T-cell (primary cell): ENCODE measurements at regions not wholly inside any gene's neighbourhood (a gene's known extent, or its start where the extent isn't known, plus 50 kb on each side); places are given as distances from the start of the nearest gene placed in this dataset.

Source experiments
- ATAC-seq, 4 experiments: fragments of 200-7000 bp in 3 of 4; fragments of 150-1000 bp in 1 of 4; cut with Tn5 transposase; replicated peaks in 1 of 4; 1 replicate in 3 of 4; 2 replicates in 1 of 4; pipeline ENCODE4 v1.10.0; 2021; ENCODE audit warnings: moderate library complexity in 3 of 4, mild to moderate bottlenecking in 2 of 4, moderate number of reproducible peaks in 1 of 4
- CTCF ChIA-PET, 2 donors: fragments of 300-600 bp; sonication (Branson Sonifier 250); formaldehyde crosslinking; loops; one replicate each; lab custom pipeline; 2022; ENCODE audit warnings: antibody characterized with exemption in 2 of 2; lab: Charles Lee
- POLR2A ChIA-PET, 2 donors: fragments of 300-600 bp; sonication (Branson Sonifier 250); formaldehyde crosslinking; loops; one replicate each; lab custom pipeline; 2022; ENCODE audit warnings: antibody characterized with exemption in 2 of 2; lab: Charles Lee
- DNase-seq, 35 experiments: peaks; one replicate each; pipeline versions ENCODE4 v3.0.0 to v3.0.0-alpha.2; 2013 to 2023
- H3K27ac ChIP-seq: one replicate; pipeline ENCODE4 v1.5.1; 2013; ENCODE audit warnings: low read length
- H3K27me3 ChIP-seq, 2 experiments: replicated peaks in 1 of 2; 1 replicate in 1 of 2; 2 replicates in 1 of 2; pipeline versions ENCODE4 v1.6.1 to v1.7.0; 2013; ENCODE audit warnings: low read length in 1 of 2, mixed read lengths in 1 of 2; ENCODE audit not compliant: control insufficient read depth in 2 of 2, insufficient read depth in 2 of 2; ENCODE audit errors: extremely low read depth in 1 of 2
- H3K36me3 ChIP-seq, 2 donors: 1 replicate in 1 of 2; 2 replicates in 1 of 2; pipeline versions ENCODE4 v1.6.1 to v1.7.0; 2013; ENCODE audit warnings: low read length in 1 of 2; ENCODE audit not compliant: control insufficient read depth in 2 of 2, insufficient read depth in 1 of 2; ENCODE audit errors: extremely low read depth in 1 of 2
- H3K4me1 ChIP-seq, 2 experiments: 1 replicate in 1 of 2; 2 replicates in 1 of 2; pipeline versions ENCODE4 v1.6.1 to v1.7.0; 2013; ENCODE audit warnings: low read length in 2 of 2, mixed read lengths in 1 of 2; ENCODE audit not compliant: insufficient read depth in 2 of 2, control insufficient read depth in 1 of 2; ENCODE audit errors: extremely low read depth in 1 of 2
- H3K4me3 ChIP-seq, 2 donors: 1 replicate in 1 of 2; 2 replicates in 1 of 2; pipeline versions ENCODE4 v1.5.1 to v1.7.0; 2013; ENCODE audit warnings: mild to moderate bottlenecking in 2 of 2, low read length in 1 of 2, moderate library complexity in 1 of 2; ENCODE audit not compliant: control insufficient read depth in 1 of 2; ENCODE audit errors: extremely low read depth in 1 of 2
- H3K9me3 ChIP-seq: 2 replicates; pipeline ENCODE4 v1.7.0; 2013
- H3K27ac Mint-ChIP-seq, 2 donors: one replicate each; pipeline ENCODE4 v1.8.0; 2020 to 2021; ENCODE audit warnings: mild to moderate bottlenecking in 2 of 2, mixed read lengths in 2 of 2
- H3K27me3 Mint-ChIP-seq, 2 donors: one replicate each; pipeline ENCODE4 v1.8.0; 2021 to 2022; ENCODE audit warnings: mixed read lengths in 2 of 2
- H3K36me3 Mint-ChIP-seq: one replicate; pipeline ENCODE4 v1.8.0; 2021; ENCODE audit warnings: mixed read lengths
- H3K4me1 Mint-ChIP-seq, 3 donors: one replicate each; pipeline ENCODE4 v1.8.0; 2020 to 2022; ENCODE audit warnings: mixed read lengths in 3 of 3, mild to moderate bottlenecking in 1 of 3
- H3K4me3 Mint-ChIP-seq, 3 donors: one replicate each; pipeline ENCODE4 v1.8.0; 2020 to 2022; ENCODE audit warnings: mild to moderate bottlenecking in 3 of 3, mixed read lengths in 3 of 3, moderate library complexity in 3 of 3
- H3K9me3 Mint-ChIP-seq, 3 donors: one replicate each; pipeline ENCODE4 v1.8.0; 2020 to 2022; ENCODE audit warnings: mixed read lengths in 3 of 3
- WGBS: methylation state at CpG from one replicate; pipeline ENCODE4 v1.1.5; 2013; ENCODE audit warnings: missing lambda C conversion rate; ENCODE audit not compliant: insufficient coverage; 5-methylcytosine and 5-hydroxymethylcytosine counted together

GRCh38 chr2:220963076-220963475 lies 609.0 kb downstream of the EPHA4 start:
- ChIA-PET POLR2A (interaction anchor here in 1 of 2 donors (0.6 kb wide), 1 partner anchor 214 kb away, joined by 3 read pairs; no protein-coding TSS in a partner anchor), CTCF (no interaction called here)
- ATAC-seq (no peak), DNase-seq (no peak)
- Mint-ChIP-seq H3K27me3 (peaks cover 1 to 13% of the 10 kb centered on the region in 2 donors), H3K9me3 (no peaks in the 10 kb centered on the region), H3K4me1 (no peaks in the 10 kb centered on the region), H3K4me3 (no peak overlapping the region), H3K27ac (no peak overlapping the region), H3K36me3 (no peaks in the 10 kb centered on the region)
- no peaks in the 10 kb centered on the region for H3K27me3 ChIP-seq
- H3K36me3 ChIP-seq, result no peaks in the 10 kb centered on the region
- no peak overlapping the region for H3K4me3 ChIP-seq
- H3K27ac ChIP-seq, result no peak overlapping the region
- H3K9me3 ChIP-seq, result no peaks in the 10 kb centered on the region
- no peaks in the 10 kb centered on the region for H3K4me1 ChIP-seq

- ATAC-seq (no peak), DNase-seq (no peak)
- 100% methylated on average over 1 of the region's 3 CpGs for WGBS
- no peaks in the 10 kb centered on the region for H3K4me1 ChIP-seq
- no peaks in the 10 kb centered on the region for H3K36me3 Mint-ChIP-seq
- H3K4me3 Mint-ChIP-seq, result no peak overlapping the region
- CTCF ChIA-PET, result no interaction called here
- H3K4me1 Mint-ChIP-seq, result no peaks in the 10 kb centered on the region
- H3K9me3 ChIP-seq, result no peaks in the 10 kb centered on the region
- H3K27ac ChIP-seq, result no peak overlapping the region
- H3K4me3 ChIP-seq, result no peak overlapping the region
- H3K27me3 Mint-ChIP-seq, result peaks cover 1 to 12% of the 10 kb centered on the region in 2 donors
- no peak overlapping the region for H3K27ac Mint-ChIP-seq
- no peaks in the 10 kb centered on the region for H3K27me3 ChIP-seq
- H3K9me3 Mint-ChIP-seq, result no peaks in the 10 kb centered on the region
- no peaks in the 10 kb centered on the region for H3K36me3 ChIP-seq
- POLR2A ChIA-PET, result no interaction called here
Measured at GRCh38 chr2:220963930-220964329, 608.2 kb downstream of the EPHA4 start.

DNA sequence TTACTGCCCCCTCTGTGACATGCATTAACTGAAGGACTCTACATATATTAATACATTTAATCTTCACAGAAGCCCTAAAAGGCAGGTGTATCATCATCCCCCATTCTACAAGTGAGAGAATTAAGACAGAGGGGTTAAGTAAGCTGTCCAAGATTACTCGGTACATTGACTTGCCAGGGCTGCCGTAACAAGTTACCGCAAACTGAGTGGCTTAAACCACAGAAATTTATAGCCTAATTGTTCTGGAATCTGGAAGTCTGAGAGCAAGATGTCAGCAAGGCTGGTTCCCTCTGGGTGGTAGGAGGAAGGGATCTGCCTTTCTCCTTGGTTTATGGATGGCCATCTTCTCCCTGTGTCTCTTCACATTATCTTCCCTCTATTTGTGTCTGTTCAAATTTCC lies 605.5 kb downstream of the EPHA4 start:
- DNase-seq (no peak), ATAC-seq (no peak)
- Histone ChIP-seq H3K36me3 (no peaks in the 10 kb centered on the region), H3K9me3 (no peaks in the 10 kb centered on the region), H3K27ac (no peak overlapping the region), H3K27me3 (no peaks in the 10 kb centered on the region), H3K4me3 (no peak overlapping the region), H3K4me1 (no peaks in the 10 kb centered on the region)
- POLR2A ChIA-PET, result no interaction called here
- Mint-ChIP-seq H3K4me3 (no peak overlapping the region), H3K27me3 (peaks cover under 1 to 12% of the 10 kb centered on the region in 2 donors), H3K27ac (no peak overlapping the region), H3K36me3 (no peaks in the 10 kb centered on the region), H3K9me3 (peaks cover 0 to 7% (median 0%) of the 10 kb centered on the region in 3 donors), H3K4me1 (no peaks in the 10 kb centered on the region)
- CTCF ChIA-PET, result no interaction called here
- 67% methylated on average over 3 of the region's 3 CpGs for WGBS

DNA sequence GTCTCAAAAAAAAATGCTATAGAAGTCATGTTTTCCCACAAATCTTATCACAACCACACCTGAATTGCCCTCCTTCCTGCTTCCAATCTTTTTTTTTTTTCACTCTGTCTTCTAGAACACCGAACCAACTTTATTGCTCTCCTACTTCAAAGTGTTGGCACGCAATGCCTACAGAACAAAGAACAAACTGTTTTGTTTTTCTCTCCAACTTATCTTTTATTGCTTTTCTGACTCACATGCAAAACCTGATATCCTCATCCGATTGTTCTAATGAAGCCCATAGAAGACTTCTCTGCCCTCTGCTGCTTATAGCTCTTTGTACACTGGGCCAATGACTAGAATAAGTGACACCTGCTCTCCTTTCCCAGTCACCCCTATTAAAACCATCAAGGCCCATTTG lies 602.8 kb downstream of the EPHA4 start:
- no peak overlapping the region for H3K4me3 ChIP-seq
- Mint-ChIP-seq H3K27ac (no peak overlapping the region), H3K4me1 (no peaks in the 10 kb centered on the region), H3K4me3 (no peak overlapping the region), H3K36me3 (no peaks in the 10 kb centered on the region), H3K27me3 (peaks cover 5 to 15% of the 10 kb centered on the region in 2 donors), H3K9me3 (peaks cover 0 to 7% (median 0%) of the 10 kb centered on the region in 3 donors)
- H3K27ac ChIP-seq, result no peak overlapping the region
- ChIA-PET CTCF (no interaction called here), POLR2A (interaction anchor here in 1 of 2 donors (0.6 kb wide), 1 partner anchor 13 kb away, joined by 5 read pairs; no protein-coding TSS in a partner anchor)
- no peaks in the 10 kb centered on the region for H3K9me3 ChIP-seq
- ATAC-seq (no peak), DNase-seq (no peak)
- H3K36me3 ChIP-seq, result no peaks in the 10 kb centered on the region
- no peaks in the 10 kb centered on the region for H3K4me1 ChIP-seq
- H3K27me3 ChIP-seq, result no peaks in the 10 kb centered on the region
- WGBS, result 89% methylated on average over 2 of the region's 3 CpGs

DNA sequence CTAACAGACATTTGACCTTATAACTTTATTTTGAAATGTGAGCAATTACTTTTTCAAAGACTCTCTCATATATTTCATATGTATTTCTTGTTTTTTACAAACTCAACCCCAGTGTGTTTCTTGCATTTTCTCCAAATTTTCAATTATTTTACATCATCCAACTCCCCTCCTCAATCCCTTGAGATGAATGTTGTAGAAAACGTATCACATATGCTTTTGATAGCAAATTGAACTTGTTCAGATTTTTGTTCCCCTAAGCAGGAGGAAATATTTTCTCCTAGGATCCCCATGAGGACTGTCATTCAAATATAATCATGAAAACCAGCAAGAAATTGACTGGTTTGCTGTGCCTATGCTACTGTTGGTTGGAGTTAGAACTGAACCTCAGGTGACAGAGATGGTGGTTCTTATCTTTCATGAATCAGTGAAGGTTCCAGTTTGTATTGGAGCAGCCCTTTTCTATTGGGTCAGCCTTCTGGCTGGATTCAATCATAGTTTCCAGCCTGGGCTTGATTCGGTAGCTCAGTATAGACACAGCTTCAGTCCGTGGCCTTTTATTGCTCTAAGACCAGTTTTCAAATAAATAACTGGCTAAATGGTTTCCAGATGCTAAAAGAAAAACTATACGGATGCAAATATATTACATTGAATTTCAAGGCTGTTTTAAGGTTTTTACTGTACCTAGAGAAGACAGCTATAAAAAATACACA lies 591.0 kb downstream of the EPHA4 start:
- no peaks in the 10 kb centered on the region for H3K27me3 ChIP-seq
- Mint-ChIP-seq H3K27me3 (peaks cover 10 to 19% of the 10 kb centered on the region in 2 donors), H3K9me3 (peaks cover 5 to 6% (median 5%) of the 10 kb centered on the region in 3 donors), H3K27ac (no peak overlapping the region), H3K4me1 (no peaks in the 10 kb centered on the region), H3K36me3 (no peaks in the 10 kb centered on the region), H3K4me3 (no peak overlapping the region)
- no peak for ATAC-seq
- no peak overlapping the region for H3K27ac ChIP-seq
- ChIA-PET POLR2A (no interaction called here), CTCF (no interaction called here)
- no peaks in the 10 kb centered on the region for H3K36me3 ChIP-seq
- 100% methylated on average over 1 of the region's 4 CpGs for WGBS
- DNase-seq, result no peak
- no peaks in the 10 kb centered on the region for H3K9me3 ChIP-seq
- H3K4me3 ChIP-seq, result no peak overlapping the region
- no peaks in the 10 kb centered on the region for H3K4me1 ChIP-seq

DNA sequence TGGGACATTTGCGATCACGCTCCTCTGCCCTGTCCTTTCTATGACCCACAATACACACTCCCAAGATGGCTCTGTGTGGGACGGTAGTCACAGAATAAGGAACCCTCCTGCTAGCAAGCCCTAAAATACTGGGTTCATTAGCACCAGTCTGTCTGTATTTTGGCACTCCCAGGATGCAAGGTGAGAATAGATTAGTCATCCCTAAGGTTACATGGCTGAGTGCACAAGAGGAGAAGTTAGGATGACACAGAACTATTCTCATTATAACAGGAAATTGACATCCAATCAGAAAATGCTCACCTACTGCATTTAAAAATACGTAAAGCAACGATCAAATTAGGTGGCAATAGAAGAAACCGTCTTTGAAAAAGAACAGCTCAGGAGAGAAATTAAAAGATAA lies 590.2 kb downstream of the EPHA4 start:
- Histone ChIP-seq H3K4me3 (no peak overlapping the region), H3K27ac (no peak overlapping the region), H3K4me1 (no peaks in the 10 kb centered on the region), H3K27me3 (no peaks in the 10 kb centered on the region), H3K9me3 (no peaks in the 10 kb centered on the region), H3K36me3 (no peaks in the 10 kb centered on the region)
- H3K27me3 Mint-ChIP-seq, result peaks cover 10 to 24% of the 10 kb centered on the region in 2 donors
- DNase-seq (no peak), ATAC-seq (no peak)
- no peak overlapping the region for H3K27ac Mint-ChIP-seq
- CTCF ChIA-PET, result no interaction called here
- no CpG with 5 or more reads among the region's 6 CpGs for WGBS
- no peaks in the 10 kb centered on the region for H3K36me3 Mint-ChIP-seq
- H3K4me3 Mint-ChIP-seq, result no peak overlapping the region
- POLR2A ChIA-PET, result no interaction called here
- H3K9me3 Mint-ChIP-seq, result peaks cover 5 to 6% (median 5%) of the 10 kb centered on the region in 3 donors
- H3K4me1 Mint-ChIP-seq, result no peaks in the 10 kb centered on the region
